ENCODE measurements at regions not wholly inside any gene's neighbourhood (a gene's known extent, or its start where the extent isn't known, plus 50 kb on each side); places are given as distances from the start of the nearest gene placed in this dataset.

DNA sequence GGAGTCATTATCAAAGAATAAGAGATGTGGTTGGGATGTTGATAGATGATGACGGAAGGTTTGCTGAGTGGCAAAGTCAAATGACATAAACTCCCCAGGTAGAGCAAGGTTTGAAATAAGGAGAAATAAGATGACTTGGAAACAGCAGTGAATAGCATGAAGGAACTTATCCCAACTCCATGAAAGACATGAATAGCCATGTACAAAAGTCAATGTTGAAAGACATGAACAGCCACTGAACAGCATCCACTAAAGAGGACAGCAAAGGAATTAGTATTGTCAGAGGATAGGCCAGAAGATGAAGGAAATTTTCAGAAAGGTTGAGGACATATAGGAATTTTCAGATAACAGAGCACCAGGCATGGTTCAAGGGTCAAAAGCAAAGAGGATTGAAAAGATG, 286.0 kb upstream of the FBXL7 start:
- TF ChIP-seq ESRRB (CRISPR knock-in tag; IDR thresholded peaks at IDR 0.05; ENCODE audit: borderline replicate concordance) (no peak), ERF (CRISPR knock-in tag; IDR thresholded peaks at IDR 0.05) (no peak), MLLT1 (IDR thresholded peaks at IDR 0.05) (no peak), NR4A1 (CRISPR knock-in tag; IDR thresholded peaks at IDR 0.05) (no peak), NR4A1 (tag; IDR thresholded peaks at IDR 0.05) (no peak), NR2C2 (CRISPR knock-in tag; IDR thresholded peaks at IDR 0.05) (no peak), NR2C2 (tag; IDR thresholded peaks at IDR 0.05) (no peak), SMARCB1 (IDR thresholded peaks at IDR 0.05; ENCODE audit: insufficient read length, low read depth) (no peak), ZBTB33 (CRISPR knock-in tag; IDR thresholded peaks at IDR 0.05) (no peak), ZNF764 (CRISPR knock-in tag; IDR thresholded peaks at IDR 0.05; ENCODE audit: low read depth) (no peak), SREBF2 (CRISPR knock-in tag; IDR thresholded peaks at IDR 0.05) (no peak), FOXJ3 (CRISPR knock-in tag; IDR thresholded peaks at IDR 0.05) (no peak)
- TF ChIP-seq, protein P1, sequence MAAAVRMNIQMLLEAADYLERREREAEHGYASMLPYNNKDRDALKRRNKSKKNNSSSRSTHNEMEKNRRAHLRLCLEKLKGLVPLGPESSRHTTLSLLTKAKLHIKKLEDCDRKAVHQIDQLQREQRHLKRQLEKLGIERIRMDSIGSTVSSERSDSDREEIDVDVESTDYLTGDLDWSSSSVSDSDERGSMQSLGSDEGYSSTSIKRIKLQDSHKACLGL (CRISPR knock-in tag; IDR thresholded peaks at IDR 0.05; ENCODE audit: borderline replicate concordance, poor library complexity, severe bottlenecking), result no peak
- TF ChIP-seq, protein P2, sequence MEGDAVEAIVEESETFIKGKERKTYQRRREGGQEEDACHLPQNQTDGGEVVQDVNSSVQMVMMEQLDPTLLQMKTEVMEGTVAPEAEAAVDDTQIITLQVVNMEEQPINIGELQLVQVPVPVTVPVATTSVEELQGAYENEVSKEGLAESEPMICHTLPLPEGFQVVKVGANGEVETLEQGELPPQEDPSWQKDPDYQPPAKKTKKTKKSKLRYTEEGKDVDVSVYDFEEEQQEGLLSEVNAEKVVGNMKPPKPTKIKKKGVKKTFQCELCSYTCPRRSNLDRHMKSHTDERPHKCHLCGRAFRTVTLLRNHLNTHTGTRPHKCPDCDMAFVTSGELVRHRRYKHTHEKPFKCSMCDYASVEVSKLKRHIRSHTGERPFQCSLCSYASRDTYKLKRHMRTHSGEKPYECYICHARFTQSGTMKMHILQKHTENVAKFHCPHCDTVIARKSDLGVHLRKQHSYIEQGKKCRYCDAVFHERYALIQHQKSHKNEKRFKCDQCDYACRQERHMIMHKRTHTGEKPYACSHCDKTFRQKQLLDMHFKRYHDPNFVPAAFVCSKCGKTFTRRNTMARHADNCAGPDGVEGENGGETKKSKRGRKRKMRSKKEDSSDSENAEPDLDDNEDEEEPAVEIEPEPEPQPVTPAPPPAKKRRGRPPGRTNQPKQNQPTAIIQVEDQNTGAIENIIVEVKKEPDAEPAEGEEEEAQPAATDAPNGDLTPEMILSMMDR (IDR thresholded peaks at IDR 0.05 in 2 of 3, conservative IDR thresholded peaks at IDR 0.05 in 1 of 3; ENCODE audit: insufficient read depth in 2 of 3, low read depth in 1 of 3, low read length in 3 of 3), result no peak

Measured in K562 (cell line).